ENCODE measurements at regions not wholly inside any gene's neighbourhood (a gene's known extent, or its start where the extent isn't known, plus 50 kb on each side); places are given as distances from the start of the nearest gene placed in this dataset.

- no peak for TF ChIP-seq POLR2A (IDR thresholded peaks at IDR 0.05; ENCODE audit: low read depth, low read length)
- no peak for TF ChIP-seq CTCF (IDR thresholded peaks at IDR 0.05; ENCODE audit: extremely low read depth in 1 of 2, insufficient read depth in 1 of 2, low read depth in 1 of 2, low read length in 2 of 2)
- no peak for TF ChIP-seq EZH2 (IDR thresholded peaks at IDR 0.05; ENCODE audit: borderline replicate concordance, low read depth, low read length, severe bottlenecking)
- no peak for TF ChIP-seq JUN (IDR thresholded peaks at IDR 0.05; ENCODE audit: borderline replicate concordance, insufficient read depth, insufficient read length, low read depth)
- TF ChIP-seq POLR2AphosphoS5 (IDR thresholded peaks at IDR 0.05; ENCODE audit: insufficient read depth, low read depth, low read length), result no peak
Observed at GRCh38 chr2:195548198-195548940, 108.7 kb upstream of the SLC39A10 start.

All from endothelial cell of umbilical vein (primary cell).